ENCODE measurements at regions not wholly inside any gene's neighbourhood (a gene's known extent, or its start where the extent isn't known, plus 50 kb on each side); places are given as distances from the start of the nearest gene placed in this dataset.

DNA sequence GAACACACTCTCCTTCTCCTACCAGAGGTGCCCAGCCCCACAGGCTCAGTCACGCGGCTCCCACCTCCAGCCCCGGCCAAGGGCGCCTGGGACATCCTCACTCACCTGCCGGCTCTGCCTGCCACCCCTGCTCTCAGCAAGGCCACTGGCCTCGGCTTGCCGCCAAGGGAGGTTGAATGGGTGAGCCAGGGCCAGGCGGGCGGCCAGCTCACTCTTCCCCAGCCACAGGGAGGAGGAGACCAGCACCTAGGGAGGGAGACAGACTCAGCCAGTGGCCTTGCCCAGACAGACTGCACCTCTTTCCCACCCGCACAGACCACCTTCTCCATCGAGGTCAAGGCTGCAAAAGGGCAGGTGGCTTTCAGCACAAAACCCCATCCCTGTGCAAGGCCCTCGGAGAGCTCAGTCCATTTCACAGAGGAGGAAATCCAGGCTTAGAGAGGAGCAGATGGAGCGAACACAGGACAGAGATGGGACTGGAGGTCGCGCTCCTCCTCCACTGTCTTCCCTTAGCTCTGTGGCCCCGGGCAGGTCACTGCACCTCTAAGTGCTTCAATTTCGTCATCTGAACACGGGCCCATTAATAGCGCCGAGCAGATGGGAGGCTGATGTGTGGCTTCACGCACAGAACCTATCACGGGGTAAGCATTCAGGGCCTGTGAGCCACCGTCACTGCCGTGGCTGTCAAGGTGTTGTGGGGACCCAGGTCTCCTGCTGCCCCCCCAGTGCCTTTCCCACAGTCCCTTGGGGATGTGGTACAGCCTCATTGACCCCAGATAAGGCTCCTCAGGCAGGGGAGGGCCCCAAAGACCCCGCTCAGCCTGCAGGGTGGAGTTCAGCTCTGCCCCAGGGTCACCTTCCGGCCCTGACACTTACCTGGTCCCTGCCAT lies 56.1 kb downstream of the RMI2 start:
- H3K4me3 ChIP-seq (ENCODE audit: low read depth, low read length) = no peak overlapping the region
- H3K9ac ChIP-seq (ENCODE audit: low read length) = no peak overlapping the region
- no peaks in the 10 kb centered on the region for H3K9me3 ChIP-seq (ENCODE audit: control insufficient read depth, insufficient read depth, low read depth, low read length)
- no peaks in the 10 kb centered on the region for H3K27me3 ChIP-seq (ENCODE audit: control insufficient read depth, insufficient read depth, low read length)
- peaks cover 4% of the 10 kb centered on the region; the same call in 1 of the 2 replicates for H3K4me1 ChIP-seq (ENCODE audit: control insufficient read depth, insufficient read depth, low read length)
- no peak overlapping the region for H3K27ac ChIP-seq (ENCODE audit: low read depth, low read length)
- H3K36me3 ChIP-seq (ENCODE audit: control insufficient read depth, insufficient read depth, low read length) = no peaks in the 10 kb centered on the region

DNA sequence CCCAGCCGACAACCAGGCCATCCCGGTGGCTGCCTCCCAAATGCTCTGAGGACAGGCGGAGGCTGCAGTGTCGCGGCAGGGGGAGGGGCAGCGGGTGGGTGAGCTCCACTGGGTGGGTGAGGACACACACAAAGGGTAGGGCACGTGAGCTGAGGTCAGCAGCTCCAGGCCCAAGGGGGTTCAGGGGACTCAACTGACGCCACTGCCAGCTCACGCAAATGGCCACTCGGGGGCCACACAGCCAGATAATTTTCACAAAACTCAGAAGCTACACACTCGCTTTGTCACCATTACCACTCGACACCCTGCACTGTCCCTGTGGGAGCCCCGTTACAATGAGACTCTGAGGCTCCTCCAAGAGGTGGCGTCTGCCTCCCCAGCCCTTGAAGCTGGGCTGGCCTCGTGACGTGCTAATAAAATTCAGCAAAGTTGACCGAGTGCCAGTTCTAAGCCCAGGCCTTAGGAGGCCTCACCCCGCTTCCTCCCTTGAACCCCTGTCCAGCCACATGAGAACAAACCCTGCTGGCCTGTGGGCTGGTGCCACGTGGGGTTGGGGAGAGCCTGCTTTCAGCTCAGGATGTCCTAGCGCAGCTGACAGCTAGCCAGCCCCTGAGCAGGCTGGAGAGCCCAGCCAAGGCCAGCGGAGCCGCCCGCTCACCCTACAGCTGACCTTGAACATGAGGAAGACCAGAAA lies 56.9 kb downstream of the RMI2 start:
- Histone ChIP-seq H3K36me3 (ENCODE audit: control insufficient read depth, insufficient read depth, low read length) (no peaks in the 10 kb centered on the region), H3K4me1 (ENCODE audit: control insufficient read depth, insufficient read depth, low read length) (no peaks in the 10 kb centered on the region), H3K9me3 (ENCODE audit: control insufficient read depth, insufficient read depth, low read depth, low read length) (no peaks in the 10 kb centered on the region), H3K4me3 (ENCODE audit: low read depth, low read length) (no peak overlapping the region), H3K27ac (ENCODE audit: low read depth, low read length) (no peak overlapping the region), H3K9ac (ENCODE audit: low read length) (no peak overlapping the region), H3K27me3 (ENCODE audit: control insufficient read depth, insufficient read depth, low read length) (no peaks in the 10 kb centered on the region)

DNA sequence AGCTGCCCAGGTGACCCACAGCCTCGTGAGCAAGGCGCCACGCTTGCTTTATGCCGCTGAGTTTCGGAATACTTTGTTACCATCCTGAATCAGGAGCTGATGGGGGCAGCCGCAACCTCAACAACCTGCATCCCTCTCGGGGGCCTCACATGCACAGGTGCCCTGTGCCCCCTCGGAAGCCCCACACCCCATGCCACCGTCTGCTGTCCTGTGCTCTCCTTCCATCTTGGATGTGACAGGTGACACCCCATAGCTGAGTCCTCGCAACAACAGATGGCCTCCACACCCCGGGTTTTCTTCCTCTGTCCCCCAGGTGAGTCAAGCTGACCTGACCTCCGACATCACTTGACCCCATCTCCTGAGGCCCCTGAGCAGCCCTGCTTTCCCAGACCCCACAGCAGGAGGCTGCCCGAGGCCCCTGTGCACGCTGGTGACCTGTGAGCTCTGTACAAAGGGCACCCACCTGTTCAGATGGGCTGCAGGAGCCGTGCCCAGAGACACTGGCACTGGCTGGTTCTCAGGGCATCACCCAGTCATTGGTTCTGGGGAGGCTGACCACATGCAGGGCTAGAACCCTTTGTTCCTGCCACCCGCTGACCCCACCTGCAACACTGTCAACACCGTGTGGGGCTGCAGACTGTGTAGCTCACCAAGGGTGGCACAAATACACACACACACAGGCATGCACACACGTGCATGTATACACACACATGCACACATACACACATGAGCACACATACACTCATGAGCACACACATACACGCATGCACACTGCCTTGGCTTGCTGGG lies 57.7 kb downstream of the RMI2 start:
- Histone ChIP-seq H3K4me1 (ENCODE audit: control insufficient read depth, insufficient read depth, low read length) (no peaks in the 10 kb centered on the region), H3K27ac (ENCODE audit: low read depth, low read length) (no peak overlapping the region)

DNA sequence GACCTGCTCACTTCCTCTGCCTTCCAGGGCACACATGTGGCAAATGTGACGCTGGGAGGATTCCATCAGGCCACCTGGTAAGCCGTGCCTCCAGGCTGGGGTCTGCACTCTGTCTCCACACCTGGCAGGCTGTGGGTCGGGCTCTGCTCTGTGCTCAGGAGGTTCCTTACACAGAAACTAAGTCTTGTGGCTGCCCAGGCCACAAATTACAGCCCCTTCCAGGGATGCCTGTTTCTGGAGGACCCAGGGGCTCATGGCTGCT lies 58.2 kb downstream of the RMI2 start:
- H3K9me3 ChIP-seq (ENCODE audit: control insufficient read depth, insufficient read depth, low read depth, low read length) = no peaks in the 10 kb centered on the region
- no peaks in the 10 kb centered on the region for H3K36me3 ChIP-seq (ENCODE audit: control insufficient read depth, insufficient read depth, low read length)
- H3K4me1 ChIP-seq (ENCODE audit: control insufficient read depth, insufficient read depth, low read length) = no peaks in the 10 kb centered on the region
- H3K27me3 ChIP-seq (ENCODE audit: control insufficient read depth, insufficient read depth, low read length) = no peaks in the 10 kb centered on the region
- H3K9ac ChIP-seq (ENCODE audit: low read length) = no peak overlapping the region
- H3K4me3 ChIP-seq (ENCODE audit: low read depth, low read length) = no peak overlapping the region
- no peak overlapping the region for H3K27ac ChIP-seq (ENCODE audit: low read depth, low read length)

More for the DNA sequence above, 57.7 kb downstream of the RMI2 start:
- no peak overlapping the region for H3K9ac ChIP-seq (ENCODE audit: low read length)
- H3K36me3 ChIP-seq (ENCODE audit: control insufficient read depth, insufficient read depth, low read length) = no peaks in the 10 kb centered on the region
- no peaks in the 10 kb centered on the region for H3K27me3 ChIP-seq (ENCODE audit: control insufficient read depth, insufficient read depth, low read length)
- no peak overlapping the region for H3K4me3 ChIP-seq (ENCODE audit: low read depth, low read length)
- no peaks in the 10 kb centered on the region for H3K9me3 ChIP-seq (ENCODE audit: control insufficient read depth, insufficient read depth, low read depth, low read length)

DNA sequence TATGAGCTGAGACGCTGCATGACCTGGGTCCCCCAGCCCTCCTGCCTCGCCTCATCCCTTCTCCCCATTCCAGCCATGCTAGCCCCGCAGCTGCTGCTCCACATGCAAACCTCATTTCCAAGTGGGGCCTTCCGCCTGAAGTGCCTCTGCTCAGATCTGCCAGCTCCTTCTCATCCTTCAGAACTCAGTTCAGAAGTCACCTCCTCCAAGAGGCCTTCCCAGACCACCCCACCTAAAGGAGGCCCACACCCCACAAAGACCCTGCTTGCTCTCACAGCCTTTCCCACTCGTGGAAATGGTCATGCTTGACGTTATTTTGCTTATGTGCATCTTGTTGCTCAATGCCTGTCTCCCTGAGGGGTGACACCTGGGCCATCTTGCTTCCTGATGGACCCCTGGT lies 58.7 kb downstream of the RMI2 start:
- Histone ChIP-seq H3K9ac (ENCODE audit: low read length) (no peak overlapping the region), H3K27me3 (ENCODE audit: control insufficient read depth, insufficient read depth, low read length) (no peaks in the 10 kb centered on the region), H3K9me3 (ENCODE audit: control insufficient read depth, insufficient read depth, low read depth, low read length) (no peaks in the 10 kb centered on the region), H3K4me3 (ENCODE audit: low read depth, low read length) (no peak overlapping the region), H3K27ac (ENCODE audit: low read depth, low read length) (no peak overlapping the region), H3K4me1 (ENCODE audit: control insufficient read depth, insufficient read depth, low read length) (no peaks in the 10 kb centered on the region), H3K36me3 (ENCODE audit: control insufficient read depth, insufficient read depth, low read length) (no peaks in the 10 kb centered on the region)

DNA sequence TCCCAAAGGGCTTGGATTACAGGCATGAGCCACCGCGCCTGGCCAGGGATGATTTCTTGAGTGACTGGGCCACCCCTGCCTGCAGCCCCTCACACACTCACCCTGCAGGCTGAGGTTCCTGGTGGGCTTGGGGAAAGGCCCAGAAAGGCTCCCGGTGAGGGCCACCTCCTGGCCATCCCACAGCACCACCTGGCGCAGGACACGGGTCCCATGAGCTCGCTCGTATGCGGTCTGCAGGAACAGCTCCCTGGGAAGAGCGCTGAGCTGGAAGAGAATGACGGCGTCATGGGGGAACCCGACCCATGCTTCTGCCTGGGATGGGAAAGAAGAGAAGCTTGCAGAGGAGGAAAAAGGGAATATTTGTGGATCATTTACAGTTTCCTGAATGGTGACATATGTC lies 59.3 kb downstream of the RMI2 start:
- Histone ChIP-seq H3K27me3 (ENCODE audit: control insufficient read depth, insufficient read depth, low read length) (no peaks in the 10 kb centered on the region), H3K9ac (ENCODE audit: low read length) (no peak overlapping the region), H3K9me3 (ENCODE audit: control insufficient read depth, insufficient read depth, low read depth, low read length) (no peaks in the 10 kb centered on the region), H3K36me3 (ENCODE audit: control insufficient read depth, insufficient read depth, low read length) (no peaks in the 10 kb centered on the region), H3K4me1 (ENCODE audit: control insufficient read depth, insufficient read depth, low read length) (no peaks in the 10 kb centered on the region), H3K4me3 (ENCODE audit: low read depth, low read length) (no peak overlapping the region), H3K27ac (ENCODE audit: low read depth, low read length) (no peak overlapping the region)

DNA sequence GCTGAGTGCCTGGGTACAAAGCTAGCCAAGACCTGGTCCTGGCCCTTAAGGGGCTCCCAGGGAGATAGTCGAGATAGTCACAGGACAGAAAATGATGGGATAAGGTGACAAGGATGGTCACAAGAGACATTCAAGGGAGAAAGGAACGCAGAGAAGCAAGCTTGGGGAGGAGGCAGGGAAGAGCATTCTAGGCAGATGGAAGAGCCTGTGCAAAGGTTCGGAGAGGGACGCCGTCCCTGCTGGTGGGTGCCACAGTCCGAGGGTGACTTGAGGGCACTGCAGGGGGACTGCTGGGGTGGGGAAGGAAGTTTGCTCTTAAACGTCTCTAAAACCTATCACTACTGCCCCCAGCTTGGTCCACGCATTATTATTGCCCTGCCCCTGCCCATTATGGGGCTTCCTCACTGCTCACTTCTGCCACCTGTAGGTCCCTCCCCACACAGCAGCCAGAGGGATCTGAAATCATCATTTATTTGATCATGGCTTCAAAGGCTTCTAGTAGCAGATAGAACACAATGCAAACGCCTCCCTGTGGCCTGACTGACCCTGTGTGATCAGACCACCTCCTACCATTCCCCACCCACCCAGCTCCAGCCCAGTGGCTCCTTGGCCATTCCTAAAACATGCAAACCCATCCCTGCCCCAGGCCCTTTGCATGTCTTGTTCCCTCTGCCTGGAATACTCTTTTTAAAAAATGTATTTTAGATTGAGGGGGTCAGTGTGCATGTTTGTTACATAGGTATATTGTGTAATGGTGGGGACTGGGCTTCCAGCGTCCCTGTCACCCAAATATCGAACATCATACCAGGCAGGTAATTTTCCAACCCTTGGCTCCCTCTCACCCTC lies 60.3 kb downstream of the RMI2 start:
- no peaks in the 10 kb centered on the region for H3K36me3 ChIP-seq (ENCODE audit: control insufficient read depth, insufficient read depth, low read length)
- H3K9ac ChIP-seq (ENCODE audit: low read length) = no peak overlapping the region
- no peak overlapping the region for H3K4me3 ChIP-seq (ENCODE audit: low read depth, low read length)
- H3K9me3 ChIP-seq (ENCODE audit: control insufficient read depth, insufficient read depth, low read depth, low read length) = no peaks in the 10 kb centered on the region
- H3K27ac ChIP-seq (ENCODE audit: low read depth, low read length) = no peak overlapping the region
- no peaks in the 10 kb centered on the region for H3K27me3 ChIP-seq (ENCODE audit: control insufficient read depth, insufficient read depth, low read length)
- no peaks in the 10 kb centered on the region for H3K4me1 ChIP-seq (ENCODE audit: control insufficient read depth, insufficient read depth, low read length)

DNA sequence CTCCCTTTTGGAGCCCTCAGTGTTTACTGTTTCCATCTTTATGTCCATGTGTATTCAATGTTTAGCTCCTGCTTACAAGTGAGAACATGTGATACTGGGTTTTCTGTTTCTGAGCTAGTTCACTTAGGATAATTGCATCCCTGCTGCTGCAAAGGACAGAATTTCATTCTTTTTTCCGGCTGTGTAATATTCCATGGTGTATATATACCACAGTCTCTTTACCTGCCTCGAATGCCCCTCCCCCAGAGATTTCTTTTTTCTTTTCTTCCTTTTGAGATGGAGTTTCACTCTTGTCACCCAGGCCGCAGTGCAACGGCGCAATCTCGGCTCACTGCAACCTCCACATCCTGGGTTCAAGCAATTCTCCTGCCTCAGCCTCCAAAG lies 60.9 kb downstream of the RMI2 start:
- Histone ChIP-seq H3K4me1 (ENCODE audit: control insufficient read depth, insufficient read depth, low read length) (no peaks in the 10 kb centered on the region), H3K27ac (ENCODE audit: low read depth, low read length) (no peak overlapping the region), H3K36me3 (ENCODE audit: control insufficient read depth, insufficient read depth, low read length) (no peaks in the 10 kb centered on the region), H3K4me3 (ENCODE audit: low read depth, low read length) (no peak overlapping the region), H3K9me3 (ENCODE audit: control insufficient read depth, insufficient read depth, low read depth, low read length) (no peaks in the 10 kb centered on the region), H3K9ac (ENCODE audit: low read length) (no peak overlapping the region), H3K27me3 (ENCODE audit: control insufficient read depth, insufficient read depth, low read length) (no peaks in the 10 kb centered on the region)

DNA sequence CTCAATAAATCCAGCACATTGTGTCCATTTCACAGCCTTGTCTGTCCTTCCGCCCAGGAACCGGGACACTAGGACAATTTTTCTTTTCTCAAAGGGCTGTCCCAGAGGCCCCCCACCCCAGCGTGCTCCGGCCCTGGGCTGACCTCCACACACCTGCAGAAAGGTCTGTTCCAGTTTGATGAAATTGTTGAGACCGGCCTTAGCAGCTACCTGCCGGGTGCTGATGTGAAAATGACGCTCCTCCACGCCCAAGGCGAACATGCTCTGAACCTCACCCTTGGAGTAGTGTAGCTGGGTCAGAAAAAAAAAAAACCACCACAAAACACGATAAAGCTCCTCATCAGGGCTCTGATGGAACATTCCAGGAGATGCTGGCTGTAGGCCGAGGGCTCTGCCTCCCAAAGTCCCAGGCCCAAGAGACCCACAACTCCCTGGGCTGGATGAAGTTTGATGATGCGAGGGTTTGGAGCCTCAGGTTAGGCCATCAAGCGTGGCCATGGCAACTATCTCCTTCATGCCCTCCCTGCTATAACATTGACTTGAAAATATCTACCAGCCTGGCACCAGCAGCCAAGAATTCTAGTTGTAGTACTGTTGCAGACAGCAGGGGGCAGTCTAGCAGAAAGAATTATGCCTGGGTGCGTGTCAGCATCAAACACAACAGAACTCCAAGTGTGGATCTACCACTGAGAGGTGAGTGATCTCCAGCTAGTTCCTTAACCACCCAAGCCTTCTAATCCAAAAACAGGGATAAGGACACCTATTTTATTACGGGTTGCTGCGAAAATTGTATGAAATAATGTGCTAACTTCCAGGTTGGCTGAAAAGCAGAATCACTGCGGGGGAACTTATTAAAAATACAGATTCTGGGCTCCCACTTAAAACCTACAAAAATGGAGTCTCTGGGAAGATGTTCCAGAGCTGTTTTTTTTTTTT lies 62.1 kb downstream of the RMI2 start:
- H3K9ac ChIP-seq (ENCODE audit: low read length) = no peak overlapping the region
- H3K9me3 ChIP-seq (ENCODE audit: control insufficient read depth, insufficient read depth, low read depth, low read length) = no peaks in the 10 kb centered on the region
- no peak overlapping the region for H3K4me3 ChIP-seq (ENCODE audit: low read depth, low read length)
- H3K27ac ChIP-seq (ENCODE audit: low read depth, low read length) = no peak overlapping the region
- no peaks in the 10 kb centered on the region for H3K27me3 ChIP-seq (ENCODE audit: control insufficient read depth, insufficient read depth, low read length)
- H3K36me3 ChIP-seq (ENCODE audit: control insufficient read depth, insufficient read depth, low read length) = no peaks in the 10 kb centered on the region
- H3K4me1 ChIP-seq (ENCODE audit: control insufficient read depth, insufficient read depth, low read length) = no peaks in the 10 kb centered on the region

DNA sequence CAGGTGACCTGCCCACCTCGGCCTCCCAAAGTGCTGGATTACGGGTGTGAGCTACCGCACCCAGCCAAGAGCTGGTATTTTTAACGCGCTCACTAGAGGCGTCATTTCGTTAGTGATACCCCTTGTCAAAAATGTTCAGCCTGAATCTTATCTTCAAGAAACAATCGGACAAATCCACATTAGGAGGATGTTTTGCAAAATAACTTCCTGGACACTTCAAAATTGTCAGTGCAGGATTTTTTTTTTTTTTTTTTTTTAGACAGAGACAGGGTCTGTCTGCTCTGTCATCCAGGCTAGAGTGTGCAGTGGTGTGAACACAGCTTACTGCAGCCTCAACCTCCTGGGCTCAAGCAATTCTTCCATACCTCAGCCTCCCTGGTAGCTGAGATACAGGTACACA lies 63.0 kb downstream of the RMI2 start:
- Histone ChIP-seq H3K9me3 (ENCODE audit: control insufficient read depth, insufficient read depth, low read depth, low read length) (no peaks in the 10 kb centered on the region), H3K4me1 (ENCODE audit: control insufficient read depth, insufficient read depth, low read length) (no peaks in the 10 kb centered on the region), H3K27me3 (ENCODE audit: control insufficient read depth, insufficient read depth, low read length) (no peaks in the 10 kb centered on the region), H3K9ac (ENCODE audit: low read length) (no peak overlapping the region), H3K27ac (ENCODE audit: low read depth, low read length) (no peak overlapping the region), H3K36me3 (ENCODE audit: control insufficient read depth, insufficient read depth, low read length) (no peaks in the 10 kb centered on the region), H3K4me3 (ENCODE audit: low read depth, low read length) (no peak overlapping the region)
